Mucosa of stomach (tissue), 1 donor: ENCODE measurements at regions not wholly inside any gene's neighbourhood (a gene's known extent, or its start where the extent isn't known, plus 50 kb on each side); places are given as distances from the start of the nearest gene placed in this dataset.
"Not testable (repeated sequence)": the region's sequence is repeated elsewhere in the genome, so short reads cannot be mapped to it uniquely, and the experiment has no call there.

Experiments
- H3K27me3 ChIP-seq: one replicate; pipeline ENCODE4 v1.7.0; 2013; ENCODE audit warnings: mild to moderate bottlenecking, low read length; ENCODE audit not compliant: control insufficient read depth, insufficient read depth
- H3K36me3 ChIP-seq: one replicate; pipeline ENCODE4 v1.7.0; 2013; ENCODE audit warnings: low read length; ENCODE audit not compliant: control insufficient read depth, insufficient read depth
- H3K4me1 ChIP-seq: one replicate; pipeline ENCODE4 v1.7.0; 2013; ENCODE audit warnings: mild to moderate bottlenecking, low read length; ENCODE audit not compliant: control insufficient read depth, insufficient read depth
- H3K4me3 ChIP-seq: one replicate; pipeline ENCODE4 v1.7.0; 2013; ENCODE audit warnings: low read length
- H3K9ac ChIP-seq: one replicate; pipeline ENCODE4 v1.7.0; 2013; ENCODE audit warnings: mild to moderate bottlenecking, low read length, moderate library complexity
- H3K9me3 ChIP-seq: one replicate; pipeline ENCODE4 v1.7.0; 2013; ENCODE audit warnings: mild to moderate bottlenecking, low read length, moderate library complexity; ENCODE audit not compliant: control insufficient read depth
- donor health status: Pancreatic carcinoma.

DNA sequence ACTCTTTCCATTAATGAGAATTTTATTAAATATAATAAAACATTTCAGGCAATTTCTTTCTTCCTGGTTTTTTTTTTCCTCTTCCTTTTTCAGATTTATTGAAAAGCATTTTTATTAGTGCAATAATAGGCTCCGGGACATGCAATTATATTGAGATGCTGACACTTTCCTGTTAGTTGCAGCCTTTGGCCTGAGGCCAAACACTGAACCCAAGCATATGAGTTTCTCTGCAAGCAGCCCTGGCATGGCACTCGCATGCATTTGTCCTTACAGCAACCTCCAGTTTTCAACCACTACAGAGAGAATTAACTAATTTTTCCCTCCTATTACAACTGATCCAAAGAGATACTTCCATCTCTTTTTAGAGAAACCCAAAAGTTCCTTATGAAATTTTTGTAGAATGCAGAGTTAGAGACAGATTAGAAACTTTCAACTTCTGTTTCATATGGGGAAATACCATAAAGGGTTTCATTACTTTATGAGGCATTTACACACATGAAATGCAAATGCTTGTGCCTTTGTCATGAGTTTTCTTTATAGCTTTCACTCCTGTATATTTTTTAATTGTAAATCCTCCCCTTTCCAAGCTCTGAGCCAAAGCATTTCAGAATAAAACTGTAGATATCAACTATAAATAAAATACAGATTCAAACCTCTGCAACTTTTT is 183.0 kb downstream of the CETN3 start:
- no peak overlapping the region for H3K9ac ChIP-seq
- H3K36me3 ChIP-seq: no peaks in the 10 kb centered on the region
- H3K4me1 ChIP-seq: no peaks in the 10 kb centered on the region
- H3K27me3 ChIP-seq: no peaks in the 10 kb centered on the region
- no peak overlapping the region for H3K4me3 ChIP-seq
- H3K9me3 ChIP-seq: no peaks in the 10 kb centered on the region

DNA sequence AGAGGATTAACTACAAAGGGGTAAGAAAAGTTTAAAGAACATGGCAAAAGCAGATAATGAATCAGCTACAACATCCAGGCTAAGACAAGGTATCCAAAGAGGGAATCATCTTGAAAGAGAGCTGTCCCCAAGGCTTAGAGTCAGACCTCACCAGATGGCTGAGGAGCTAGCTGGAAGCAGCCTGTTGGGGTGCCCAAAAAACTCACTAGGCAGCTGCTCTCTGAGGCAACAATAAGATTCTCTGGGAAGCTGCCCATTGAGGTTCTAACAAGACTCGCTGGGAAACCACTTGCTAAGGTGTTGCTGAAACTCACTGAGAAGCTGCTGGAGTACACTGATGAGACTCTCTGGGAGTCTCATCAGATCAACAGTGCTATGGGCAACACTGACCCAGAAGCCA is 185.2 kb downstream of the CETN3 start:
- Histone ChIP-seq H3K4me1 (no peaks in the 10 kb centered on the region), H3K36me3 (no peaks in the 10 kb centered on the region), H3K4me3 (no peak overlapping the region), H3K9ac (no peak overlapping the region), H3K9me3 (no peaks in the 10 kb centered on the region), H3K27me3 (no peaks in the 10 kb centered on the region)

DNA sequence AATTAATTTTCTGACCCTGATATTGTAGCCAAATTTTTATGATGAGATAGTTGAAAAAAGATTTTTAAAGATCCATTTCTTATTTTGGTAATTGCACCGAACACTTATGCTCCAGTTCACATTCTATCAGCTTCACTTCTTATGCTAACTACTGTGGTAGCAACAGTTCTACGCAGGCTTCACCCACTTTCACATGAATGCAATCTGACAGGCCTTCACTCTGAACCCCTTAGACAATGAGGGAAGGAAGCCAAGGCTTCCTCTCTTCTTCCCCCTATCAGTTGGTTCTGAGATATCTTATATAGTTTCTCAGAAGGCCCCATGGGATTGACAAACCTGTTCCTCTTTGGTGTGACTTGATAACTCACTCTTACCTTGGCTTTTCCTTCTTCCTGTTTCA is 185.8 kb downstream of the CETN3 start:
- H3K36me3 ChIP-seq: no peaks in the 10 kb centered on the region
- H3K9ac ChIP-seq: no peak overlapping the region
- H3K27me3 ChIP-seq: no peaks in the 10 kb centered on the region
- no peaks in the 10 kb centered on the region for H3K4me1 ChIP-seq
- H3K9me3 ChIP-seq: no peaks in the 10 kb centered on the region
- H3K4me3 ChIP-seq: no peak overlapping the region

DNA sequence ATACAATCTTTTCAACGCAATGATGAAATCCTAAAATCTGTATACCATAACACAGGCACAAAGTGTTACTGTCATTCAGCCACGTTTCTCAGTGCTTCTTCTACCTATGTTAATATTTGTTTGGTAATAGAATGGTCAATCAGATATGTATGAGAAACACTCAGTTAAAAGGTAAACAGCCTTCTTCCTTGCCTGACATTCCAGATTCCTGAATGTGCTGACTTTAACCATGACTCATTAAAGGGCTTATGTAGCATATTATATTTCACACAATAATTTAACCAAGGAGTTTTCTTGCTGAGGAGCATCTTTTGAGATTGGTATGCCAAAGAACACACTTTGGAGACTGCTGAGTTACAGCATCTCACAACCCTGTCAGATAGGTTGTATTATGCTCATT is 187.6 kb downstream of the CETN3 start:
- H3K4me3 ChIP-seq: no peak overlapping the region
- H3K4me1 ChIP-seq: no peaks in the 10 kb centered on the region
- H3K9me3 ChIP-seq: no peaks in the 10 kb centered on the region
- H3K27me3 ChIP-seq: no peaks in the 10 kb centered on the region
- no peak overlapping the region for H3K9ac ChIP-seq
- no peaks in the 10 kb centered on the region for H3K36me3 ChIP-seq

DNA sequence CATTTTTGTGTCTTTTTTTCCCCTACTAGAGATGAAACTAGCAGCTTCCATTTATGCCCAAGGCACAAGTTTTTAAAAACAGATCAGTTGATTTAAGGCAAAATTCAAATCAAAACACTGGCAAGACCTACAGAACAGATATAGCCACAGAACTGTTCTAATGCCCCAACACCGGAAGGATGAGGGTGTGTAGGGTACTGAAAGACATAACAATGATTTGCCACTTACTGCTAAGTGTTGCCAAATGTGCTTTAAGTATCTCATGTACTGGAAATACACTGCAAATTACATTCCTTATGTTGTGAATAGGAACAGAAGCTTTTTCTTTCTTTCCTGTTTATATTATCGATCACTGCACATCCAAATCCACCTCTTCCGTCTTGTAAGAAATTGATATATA is 189.0 kb downstream of the CETN3 start:
- H3K4me3 ChIP-seq: no peak overlapping the region
- H3K36me3 ChIP-seq: no peaks in the 10 kb centered on the region
- no peaks in the 10 kb centered on the region for H3K4me1 ChIP-seq
- H3K27me3 ChIP-seq: no peaks in the 10 kb centered on the region
- no peak overlapping the region for H3K9ac ChIP-seq
- no peaks in the 10 kb centered on the region for H3K9me3 ChIP-seq

DNA sequence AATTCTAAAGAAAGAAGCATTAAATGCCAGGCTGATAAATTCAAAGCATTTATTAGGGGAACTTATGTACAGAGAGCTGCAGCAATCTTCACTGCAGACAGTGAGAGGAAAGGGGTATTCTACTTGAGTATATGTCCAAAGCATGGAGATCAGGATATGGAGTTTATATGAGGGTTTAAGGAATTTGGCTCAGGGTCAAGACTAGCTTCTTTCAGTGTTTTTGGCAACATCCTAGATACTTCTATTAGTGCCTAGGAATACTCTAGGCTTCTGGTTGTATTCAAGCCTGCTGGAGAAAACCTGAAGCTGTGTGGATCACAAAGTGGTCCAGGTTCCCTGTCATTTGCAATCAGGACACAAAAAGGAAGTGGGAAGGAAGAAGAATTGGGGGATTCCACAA is 194.6 kb downstream of the CETN3 start:
- Histone ChIP-seq H3K9ac (no peak overlapping the region), H3K4me3 (no peak overlapping the region), H3K9me3 (no peaks in the 10 kb centered on the region), H3K4me1 (no peaks in the 10 kb centered on the region), H3K36me3 (no peaks in the 10 kb centered on the region), H3K27me3 (no peaks in the 10 kb centered on the region)

DNA sequence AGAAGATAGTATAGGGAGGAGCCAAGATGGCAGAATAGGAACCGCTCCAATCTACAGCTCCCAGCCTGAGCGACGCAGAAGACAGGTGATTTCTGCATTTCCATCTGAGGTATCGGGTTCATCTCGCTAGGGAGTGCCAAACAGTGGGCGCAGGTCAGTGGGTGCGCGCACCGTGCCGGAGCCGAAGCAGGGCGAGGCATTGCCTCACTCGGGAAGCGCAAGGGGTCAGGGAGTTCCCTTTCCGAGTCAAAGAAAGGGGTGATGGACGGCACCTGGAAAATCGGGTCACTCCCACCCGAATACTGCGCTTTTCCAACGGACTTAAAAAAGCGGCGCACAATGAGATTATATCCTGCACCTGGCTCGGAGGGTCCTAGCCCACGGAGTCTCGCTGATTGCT is 201.2 kb downstream of the CETN3 start:
- H3K27me3 ChIP-seq, H3K36me3 ChIP-seq, H3K4me3 ChIP-seq, H3K9ac ChIP-seq, H3K9me3 ChIP-seq, H3K4me1 ChIP-seq: not testable (repeated sequence)

DNA sequence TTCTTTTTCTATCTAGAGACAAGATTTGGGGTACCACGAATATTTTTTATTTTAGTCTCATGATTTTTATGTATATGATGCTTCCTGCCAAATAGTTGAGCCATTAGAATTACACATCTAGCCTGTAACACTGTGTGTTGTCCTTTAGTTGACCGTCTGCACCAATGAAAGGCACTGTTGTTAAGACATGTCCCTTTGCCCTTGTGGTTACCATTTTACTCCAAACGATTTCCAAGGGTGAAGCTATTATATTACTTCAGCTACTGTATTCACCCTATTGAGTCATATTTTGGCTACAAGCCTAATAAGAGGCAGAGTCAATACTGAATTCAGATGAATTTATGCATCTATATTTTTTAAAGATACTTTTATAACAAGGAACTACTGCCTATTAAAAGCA is 207.6 kb downstream of the CETN3 start:
- Histone ChIP-seq H3K27me3 (no peaks in the 10 kb centered on the region), H3K9ac (no peak overlapping the region), H3K4me1 (no peaks in the 10 kb centered on the region), H3K36me3 (no peaks in the 10 kb centered on the region), H3K9me3 (no peaks in the 10 kb centered on the region), H3K4me3 (no peak overlapping the region)

DNA sequence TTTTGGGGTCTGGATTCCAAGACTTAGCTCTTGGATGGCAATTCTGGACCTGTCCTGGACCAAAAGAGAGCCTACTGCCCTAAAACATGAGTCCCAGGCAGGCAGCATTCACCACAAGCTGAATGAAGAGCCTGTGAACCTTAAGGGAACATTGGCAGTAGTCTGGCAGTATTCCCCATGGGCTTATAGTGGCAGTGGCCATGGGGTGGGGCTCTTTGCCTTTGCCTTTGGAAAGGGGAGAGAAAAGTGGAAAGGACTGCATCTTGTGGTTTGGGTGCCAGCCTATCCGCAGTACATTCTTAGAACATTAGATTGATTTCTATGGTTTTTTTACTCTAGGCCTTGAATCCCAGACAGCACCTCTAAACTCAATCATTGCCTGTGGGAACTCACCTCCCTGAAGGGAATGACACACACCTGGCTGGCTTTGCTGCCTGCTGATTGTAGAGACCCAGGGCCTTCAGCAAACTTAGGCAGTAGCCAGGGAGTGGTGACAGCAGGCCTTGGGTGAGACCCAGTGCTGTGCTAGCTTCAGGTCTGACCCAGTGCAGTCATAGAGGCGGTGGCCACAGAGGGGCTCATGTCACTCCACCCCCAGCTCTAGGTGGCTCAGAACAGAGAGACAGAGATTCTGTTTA is 216.3 kb downstream of the CETN3 start:
- no peaks in the 10 kb centered on the region for H3K9me3 ChIP-seq
- H3K27me3 ChIP-seq: no peaks in the 10 kb centered on the region
- H3K4me1 ChIP-seq: no peaks in the 10 kb centered on the region
- no peak overlapping the region for H3K9ac ChIP-seq
- no peak overlapping the region for H3K4me3 ChIP-seq
- no peaks in the 10 kb centered on the region for H3K36me3 ChIP-seq

DNA sequence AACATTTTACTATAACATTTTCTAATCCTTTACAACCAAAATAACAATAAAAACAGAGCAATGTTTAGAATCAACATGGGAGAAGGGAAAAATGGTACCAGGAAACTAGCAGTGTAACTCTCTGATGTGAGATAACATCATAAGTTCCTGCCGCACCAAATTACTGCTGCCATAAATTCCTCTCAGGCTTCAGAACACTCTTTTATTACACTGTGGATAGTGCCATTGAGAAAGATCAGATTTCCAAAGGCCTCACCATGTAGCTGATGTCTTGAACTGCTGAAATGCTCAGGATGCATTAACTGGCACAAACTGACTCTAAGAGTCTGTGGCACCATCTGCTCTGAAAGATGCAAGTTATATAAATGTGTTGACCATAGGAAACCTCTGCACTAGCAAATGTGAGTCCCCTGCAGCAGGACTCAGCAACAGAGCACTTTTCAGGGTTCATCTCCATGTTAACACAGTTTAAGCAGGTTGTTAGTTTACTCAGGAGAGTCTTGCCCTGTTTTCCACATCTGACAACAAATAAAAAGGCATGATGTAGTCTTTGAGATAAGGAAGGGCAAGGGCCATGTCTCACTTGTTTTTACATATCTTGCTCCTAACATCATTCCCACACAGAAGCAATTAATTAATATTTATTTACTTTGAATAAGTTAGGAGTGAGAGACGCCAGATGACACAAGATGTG is 218.1 kb downstream of the CETN3 start:
- Histone ChIP-seq H3K9ac (no peak overlapping the region), H3K9me3 (no peaks in the 10 kb centered on the region), H3K27me3 (no peaks in the 10 kb centered on the region), H3K4me1 (no peaks in the 10 kb centered on the region), H3K36me3 (no peaks in the 10 kb centered on the region), H3K4me3 (no peak overlapping the region)

DNA sequence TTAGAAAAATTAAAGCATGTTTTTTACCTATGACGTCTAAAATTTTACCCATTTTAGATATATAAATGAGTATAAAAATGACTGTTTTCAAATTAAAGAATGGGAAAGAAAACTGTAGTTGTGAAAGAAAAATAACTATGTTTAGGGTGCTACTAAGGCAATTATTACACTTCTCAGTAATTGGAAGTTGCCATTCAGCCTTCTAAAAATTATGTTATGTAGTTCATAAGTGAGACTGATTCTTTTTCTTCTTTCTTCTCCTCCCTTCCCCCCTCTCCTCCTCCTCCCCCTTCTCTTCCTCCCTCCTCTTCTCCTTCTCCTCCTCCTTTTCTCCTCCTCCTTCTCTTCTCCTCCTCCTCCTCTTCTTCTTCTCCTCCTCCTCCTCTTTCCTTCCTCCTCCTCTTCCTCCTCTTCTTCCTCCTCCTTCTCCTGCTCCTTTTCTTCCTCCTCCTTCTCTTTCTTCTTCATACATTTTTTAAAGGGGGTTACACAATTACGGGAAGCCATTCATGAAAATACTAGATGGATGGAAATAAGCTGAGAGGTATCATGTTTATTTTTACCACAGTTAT is 223.6 kb downstream of the CETN3 start:
- Histone ChIP-seq H3K4me1 (peaks cover 12% of the 10 kb centered on the region), H3K9me3 (no peaks in the 10 kb centered on the region), H3K4me3 (no peak overlapping the region), H3K36me3 (no peaks in the 10 kb centered on the region), H3K9ac (no peak overlapping the region), H3K27me3 (no peaks in the 10 kb centered on the region)

DNA sequence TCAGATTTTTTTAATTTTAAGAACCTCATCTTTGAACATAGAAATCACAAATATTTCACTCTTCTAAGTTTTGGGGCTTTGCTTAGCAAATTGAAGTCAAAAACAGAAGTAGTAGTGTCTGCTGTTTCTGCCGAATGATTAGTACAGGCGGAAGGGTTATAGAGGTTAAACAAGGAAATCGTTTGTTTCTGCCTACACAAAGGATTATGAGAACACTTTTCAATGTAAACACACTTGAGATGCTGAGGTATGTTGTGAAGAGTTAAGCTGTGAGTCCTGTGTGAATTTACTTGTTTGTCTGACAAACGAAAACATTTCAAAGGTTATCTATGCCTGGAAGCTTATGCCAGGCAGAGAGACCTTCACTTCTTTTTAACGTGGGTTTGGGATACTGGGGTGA is 224.8 kb downstream of the CETN3 start:
- H3K9me3 ChIP-seq: no peaks in the 10 kb centered on the region
- no peak overlapping the region for H3K9ac ChIP-seq
- peaks cover 12% of the 10 kb centered on the region for H3K4me1 ChIP-seq
- no peak overlapping the region for H3K4me3 ChIP-seq
- H3K36me3 ChIP-seq: no peaks in the 10 kb centered on the region
- no peaks in the 10 kb centered on the region for H3K27me3 ChIP-seq
